ENCODE measurements at regions not wholly inside any gene's neighbourhood (a gene's known extent, or its start where the extent isn't known, plus 50 kb on each side); places are given as distances from the start of the nearest gene placed in this dataset.

GRCh38 chr9:84542554-84542953 lies 127.0 kb upstream of the NTRK2 start:
- TF ChIP-seq GATA2 (IDR thresholded peaks at IDR 0.05; ENCODE audit: low read depth, low read length) (no peak), GATA3 (IDR thresholded peaks at IDR 0.05; ENCODE audit: low read depth, low read length) (no peak)
